HEK293T (cell line): ENCODE measurements at regions not wholly inside any gene's neighbourhood (a gene's known extent, or its start where the extent isn't known, plus 50 kb on each side); places are given as distances from the start of the nearest gene placed in this dataset.

Source experiments
- ARNT ChIP-seq: fragments of 450-650 bp; IDR thresholded peaks from 2 replicates; pipeline ENCODE4 v1.6.1; 2017; ENCODE audit warnings: mild to moderate bottlenecking
- SP1 ChIP-seq: fragments of 450-650 bp; IDR thresholded peaks from 2 replicates; pipeline ENCODE4 v1.6.1; 2017
- SUZ12 ChIP-seq: fragments of 450-650 bp; IDR thresholded peaks from 2 replicates; pipeline ENCODE4 v1.6.1; 2016; ENCODE audit warnings: mild to moderate bottlenecking

GRCh38 chr6:133132466-133132971 is 108.6 kb upstream of the EYA4 start:
- TF ChIP-seq SP1 (no peak), SUZ12 (no peak), ARNT (no peak)
